HG02759 (cell line): ENCODE measurements at regions not wholly inside any gene's neighbourhood (a gene's known extent, or its start where the extent isn't known, plus 50 kb on each side); places are given as distances from the start of the nearest gene placed in this dataset.
"Not testable (repeated sequence)": the region's sequence is repeated elsewhere in the genome, so short reads cannot be mapped to it uniquely, and the experiment has no call there.

Experiments
- ATAC-seq: cut with Tn5 transposase; IDR thresholded peaks from one replicate; pipeline ENCODE4 v1.9.1; 2021; ENCODE audit warnings: mild to moderate bottlenecking, moderate library complexity; ENCODE audit not compliant: unreplicated experiment

DNA sequence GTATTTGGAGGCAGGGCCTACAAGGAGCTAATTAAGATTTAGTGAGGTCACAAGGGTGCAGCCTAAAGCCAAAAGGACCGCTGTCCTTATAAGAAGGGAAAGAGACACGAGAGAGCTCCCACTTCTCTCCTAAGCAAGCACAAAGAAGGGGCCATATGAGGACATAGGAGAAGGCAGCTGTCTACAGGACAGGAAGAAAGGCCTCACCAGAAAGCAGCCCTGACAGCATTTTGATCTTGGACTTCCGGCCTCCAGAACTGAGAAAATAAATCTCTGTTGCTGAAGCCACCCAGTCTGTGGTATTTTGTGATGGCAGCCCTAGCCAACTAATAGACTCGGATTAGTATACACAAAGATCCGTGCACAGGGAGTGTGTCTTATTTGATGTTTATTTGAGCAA is 139.7 kb downstream of the B3GNT2 start:
- ATAC-seq: no peak

DNA sequence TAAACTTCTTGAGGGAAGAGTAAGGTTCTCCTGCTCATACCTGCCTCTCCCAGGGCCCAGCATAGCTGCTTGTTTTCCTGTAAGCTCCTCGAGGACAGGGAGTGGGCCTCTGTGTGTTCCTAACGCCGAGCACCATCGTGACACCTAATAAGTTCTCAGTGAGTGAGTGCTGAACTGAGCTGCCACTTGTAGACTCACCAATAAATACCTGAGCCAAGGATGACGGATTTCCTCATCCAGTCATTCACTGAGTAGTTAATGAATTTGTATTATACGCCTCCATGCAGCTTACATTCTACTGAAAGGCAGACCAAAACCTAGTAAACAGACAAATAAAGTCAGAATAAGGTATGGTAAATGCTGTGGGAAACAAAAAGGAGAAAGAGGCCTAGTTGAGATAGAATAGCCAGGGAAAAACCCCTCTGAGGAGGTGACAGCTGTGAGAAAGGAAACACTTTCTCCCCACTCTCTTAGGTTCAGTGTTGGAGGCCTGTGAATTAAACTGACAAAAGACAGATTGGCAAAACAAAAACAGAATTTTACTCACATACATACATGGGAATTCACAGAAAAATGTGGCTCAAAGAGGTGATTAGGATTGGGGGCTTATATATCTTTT is 138.6 kb downstream of the B3GNT2 start:
- no peak for ATAC-seq

DNA sequence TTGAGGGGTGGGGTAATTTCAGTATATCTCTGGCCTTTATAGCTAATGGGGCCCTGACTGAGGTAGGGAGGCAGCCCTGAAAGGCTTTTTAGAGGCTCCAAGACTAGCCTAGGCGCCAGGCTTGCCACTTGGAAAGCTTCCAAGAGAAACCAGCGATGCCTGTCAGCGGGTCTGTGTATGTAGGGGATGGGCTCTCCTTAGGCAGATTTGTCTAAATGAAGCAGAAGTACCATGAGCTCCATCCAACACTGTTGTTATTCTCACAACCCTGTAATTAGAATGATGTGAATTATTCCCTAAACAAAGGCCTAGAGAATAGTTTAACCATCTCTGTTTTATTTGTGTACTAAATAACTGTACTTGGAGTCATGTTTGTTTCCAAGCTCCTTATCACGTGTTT is 138.1 kb downstream of the B3GNT2 start:
- ATAC-seq: no peak

DNA sequence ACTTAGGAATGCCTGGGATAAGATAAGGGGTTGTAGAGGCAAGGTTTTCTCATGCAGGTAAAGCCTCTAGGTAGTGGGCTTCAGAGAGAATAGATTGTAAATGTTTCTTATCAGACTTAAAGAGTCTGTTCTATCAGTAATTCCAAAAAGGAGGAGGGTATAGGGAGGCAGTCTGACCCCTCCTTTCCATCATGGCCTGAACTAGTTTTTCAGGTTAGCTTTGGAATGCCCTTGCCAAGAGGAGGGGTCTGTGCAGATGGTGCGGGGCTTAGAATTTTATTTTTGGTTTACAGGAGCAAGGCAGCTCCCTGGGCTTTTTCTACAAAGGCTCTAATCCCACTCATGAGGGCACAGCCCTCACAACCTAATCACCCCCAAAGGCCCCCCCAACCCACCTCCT is 135.0 kb downstream of the B3GNT2 start:
- ATAC-seq: no peak

DNA sequence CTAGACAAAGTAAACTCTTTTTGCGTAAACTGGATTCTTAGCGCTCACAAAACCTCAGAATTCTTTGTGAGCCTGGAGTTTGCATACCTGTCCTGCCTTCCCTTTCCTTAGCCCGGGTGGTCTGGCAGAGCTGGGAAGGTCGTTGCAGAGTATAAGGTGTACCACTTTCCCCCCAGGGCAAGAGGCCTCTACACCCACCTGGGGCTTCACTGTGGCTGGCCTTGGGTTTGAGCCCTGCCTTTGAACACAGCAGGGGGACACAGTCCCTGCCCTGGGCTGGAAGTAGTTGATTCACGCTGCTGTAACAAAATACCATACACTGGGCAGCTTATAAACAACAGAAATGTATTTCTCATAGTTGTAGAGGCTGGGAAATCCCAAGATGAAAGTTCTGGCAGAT is 133.9 kb downstream of the B3GNT2 start:
- no peak for ATAC-seq

DNA sequence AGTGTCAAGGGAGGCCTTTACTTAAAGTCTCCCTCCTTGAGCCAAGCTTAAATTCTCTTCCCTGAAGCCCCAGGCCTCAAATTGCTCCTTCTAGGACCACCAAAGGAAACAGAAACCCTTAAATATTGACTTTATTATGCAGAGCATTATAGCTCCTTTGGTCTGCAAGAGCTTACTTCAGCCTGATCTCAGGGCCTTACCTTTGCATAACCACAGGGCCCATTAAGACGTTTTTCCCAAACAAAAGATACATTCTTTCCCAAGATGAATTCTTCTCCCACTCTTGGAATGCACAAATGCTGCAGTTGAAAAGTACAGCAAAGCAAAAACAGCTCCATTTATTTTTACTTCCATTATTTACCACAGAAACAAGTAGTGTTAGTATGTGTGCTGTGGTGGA is 130.8 kb downstream of the B3GNT2 start:
- no peak for ATAC-seq

DNA sequence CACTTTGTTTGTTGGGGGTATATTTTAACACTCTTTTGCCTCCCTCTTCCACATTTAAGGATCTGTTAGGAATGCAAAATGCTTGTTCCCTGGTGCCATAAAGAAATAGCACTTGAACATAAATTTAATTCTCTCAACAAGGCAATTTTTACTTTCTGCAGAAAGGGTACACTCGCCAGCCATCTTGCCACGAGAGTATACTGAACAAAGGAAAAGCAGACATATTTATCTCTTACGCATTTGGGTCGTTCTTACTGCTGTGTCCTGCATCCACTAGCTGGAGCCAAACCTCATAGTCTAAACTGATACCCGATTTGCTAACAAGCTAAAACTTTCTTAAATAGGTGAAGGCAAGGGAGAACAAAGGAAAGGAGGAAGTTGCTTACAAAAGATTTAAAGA is 129.5 kb downstream of the B3GNT2 start:
- ATAC-seq: no peak

DNA sequence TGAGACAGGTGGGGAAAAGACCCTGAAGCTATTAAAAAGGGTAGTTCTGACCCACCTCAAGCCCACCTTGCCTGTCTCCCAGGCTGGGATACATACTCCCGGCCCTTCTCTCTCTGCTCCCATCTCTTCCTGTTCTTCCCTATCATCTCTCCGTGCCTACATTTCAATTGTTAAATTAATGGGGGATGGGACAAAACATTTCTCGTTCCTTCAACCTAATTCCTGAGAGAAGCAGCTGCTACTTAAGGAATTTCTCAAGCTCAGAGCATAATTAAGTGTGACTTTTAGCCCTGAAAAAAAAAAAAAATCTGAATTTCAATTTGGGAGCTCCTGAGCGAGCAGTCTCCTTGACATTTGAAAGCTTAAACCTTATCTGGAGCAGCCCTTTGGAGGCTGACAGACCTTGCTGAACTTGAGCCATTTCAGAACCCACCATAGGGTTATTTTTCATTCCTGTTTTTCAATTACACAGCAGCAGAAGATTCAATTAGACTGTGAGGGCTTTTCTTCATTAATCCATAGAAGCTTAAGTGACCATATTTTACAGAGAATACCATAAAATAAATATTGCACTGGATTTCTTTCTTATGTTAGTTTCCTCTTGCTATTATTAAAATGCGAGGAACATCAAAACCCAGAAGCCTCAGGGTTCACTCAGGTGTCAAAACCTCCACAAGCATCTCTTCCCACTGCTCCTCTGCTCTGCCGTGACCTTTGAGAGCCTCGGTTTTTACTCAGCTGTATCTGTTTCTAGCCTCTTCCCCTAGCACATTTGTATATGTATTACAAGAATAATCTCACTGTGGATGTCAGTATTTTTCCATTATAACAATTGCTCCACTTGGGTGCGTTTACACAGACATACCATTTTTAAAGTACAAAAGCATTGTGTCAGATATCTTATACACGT is 125.7 kb downstream of the B3GNT2 start:
- no peak for ATAC-seq

DNA sequence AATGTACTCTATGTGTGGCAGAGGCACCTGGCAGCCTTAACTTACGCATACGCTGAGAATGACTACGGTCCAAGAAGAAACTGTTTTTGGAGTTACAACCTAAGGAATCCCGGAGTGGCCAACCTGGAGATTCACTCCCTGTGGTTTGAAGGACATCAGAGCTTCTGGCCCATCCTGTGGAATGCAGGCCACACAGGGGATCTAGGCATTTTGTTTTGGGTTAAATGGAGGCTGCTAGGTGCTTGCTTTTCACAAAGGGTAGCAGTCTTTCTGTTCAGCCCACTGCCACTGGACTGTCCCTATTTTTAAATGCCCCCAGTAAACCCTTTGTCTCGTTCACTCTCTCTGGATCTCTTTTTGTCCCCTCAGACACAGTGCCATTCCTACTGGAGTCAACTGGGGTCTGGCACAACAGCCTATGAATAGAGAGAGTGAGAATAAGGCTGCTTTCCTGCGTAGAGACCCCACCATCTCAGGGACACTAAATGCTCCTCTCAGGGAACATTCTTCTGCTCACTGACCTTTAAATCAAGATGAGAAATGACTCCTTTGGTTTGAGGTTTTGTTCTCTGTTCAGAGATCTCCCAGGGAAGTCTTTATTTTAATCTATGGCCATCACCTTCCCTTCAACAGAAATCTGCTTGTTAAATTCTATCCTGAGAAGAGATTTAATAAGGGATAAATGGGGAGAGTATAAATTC is 124.9 kb downstream of the B3GNT2 start:
- ATAC-seq: no peak

DNA sequence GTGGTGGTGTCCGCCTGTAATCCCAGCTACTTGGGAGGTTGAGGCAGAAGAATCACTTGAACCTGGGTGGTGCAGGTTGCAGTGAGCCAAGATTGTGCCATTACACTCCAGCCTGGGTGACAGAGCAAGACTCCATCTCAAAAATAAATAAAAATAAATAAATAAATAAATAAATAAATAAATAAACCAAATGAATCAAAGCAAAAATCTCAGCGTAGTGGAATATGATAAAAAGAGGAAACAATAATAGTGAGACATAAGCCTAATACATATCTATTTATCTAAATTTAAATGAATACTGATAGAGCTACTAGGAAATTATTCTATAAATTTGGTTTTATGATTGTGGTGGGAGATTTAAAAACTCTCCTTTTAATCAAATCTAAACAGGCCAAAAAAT is 124.2 kb downstream of the B3GNT2 start:
- ATAC-seq: not testable (repeated sequence)

DNA sequence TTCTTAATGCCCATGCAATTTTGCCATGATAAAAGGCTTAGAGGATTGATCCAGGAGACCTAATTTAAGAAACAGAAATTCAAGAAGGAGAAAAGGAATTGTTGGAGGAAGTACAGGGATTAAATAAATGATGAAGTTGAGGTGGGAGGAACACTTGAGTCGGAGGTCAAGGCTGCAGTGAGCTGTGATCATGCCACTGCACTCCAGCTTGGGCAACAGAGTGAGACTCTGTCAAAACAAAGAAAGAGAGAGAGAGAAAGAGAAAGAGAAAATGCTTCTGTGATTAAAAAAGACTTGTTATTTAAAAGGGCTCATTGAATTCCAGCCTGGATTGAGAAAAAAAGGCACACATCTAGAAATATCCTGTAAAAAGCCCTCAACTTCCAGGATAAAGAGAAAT is 123.2 kb downstream of the B3GNT2 start:
- ATAC-seq: no peak

DNA sequence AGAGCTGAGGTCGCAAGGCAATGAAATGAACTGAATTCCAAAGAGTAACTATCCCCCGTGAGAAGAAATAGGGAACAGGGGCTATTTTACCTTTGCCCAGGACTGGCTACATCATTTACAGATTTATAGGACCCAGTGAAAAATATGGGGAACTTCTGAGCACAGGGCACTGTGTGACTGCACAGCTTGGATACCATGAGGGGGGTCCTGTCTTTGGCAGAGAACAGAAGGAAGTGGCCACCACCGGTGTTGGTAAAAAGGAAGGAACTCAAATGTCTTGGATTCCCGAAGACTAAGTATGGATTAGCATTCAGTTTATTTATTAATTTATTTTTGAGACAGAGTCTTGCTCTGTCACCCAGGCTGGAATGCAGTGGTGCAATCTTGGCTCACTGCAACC is 119.6 kb downstream of the B3GNT2 start:
- ATAC-seq: no peak

DNA sequence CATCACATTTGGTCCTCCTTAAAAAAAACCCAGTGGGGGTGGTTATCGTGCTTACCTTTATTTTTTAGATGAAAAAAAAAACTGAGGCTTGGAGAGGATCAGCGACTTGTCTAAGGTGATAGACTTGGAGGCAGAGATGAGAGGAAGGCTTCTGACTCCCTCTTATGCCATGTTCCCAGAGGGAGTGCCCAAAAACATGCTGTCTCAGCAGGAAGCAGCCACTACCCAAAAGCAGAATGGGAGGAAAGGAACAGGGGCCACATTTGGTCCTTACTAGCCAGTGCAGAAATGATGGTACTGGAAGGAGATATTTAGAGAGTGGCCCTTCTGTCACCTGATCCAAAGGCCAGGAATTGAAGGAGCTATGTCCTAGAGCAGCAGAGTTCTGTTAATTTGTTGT is 118.4 kb downstream of the B3GNT2 start:
- ATAC-seq: no peak

DNA sequence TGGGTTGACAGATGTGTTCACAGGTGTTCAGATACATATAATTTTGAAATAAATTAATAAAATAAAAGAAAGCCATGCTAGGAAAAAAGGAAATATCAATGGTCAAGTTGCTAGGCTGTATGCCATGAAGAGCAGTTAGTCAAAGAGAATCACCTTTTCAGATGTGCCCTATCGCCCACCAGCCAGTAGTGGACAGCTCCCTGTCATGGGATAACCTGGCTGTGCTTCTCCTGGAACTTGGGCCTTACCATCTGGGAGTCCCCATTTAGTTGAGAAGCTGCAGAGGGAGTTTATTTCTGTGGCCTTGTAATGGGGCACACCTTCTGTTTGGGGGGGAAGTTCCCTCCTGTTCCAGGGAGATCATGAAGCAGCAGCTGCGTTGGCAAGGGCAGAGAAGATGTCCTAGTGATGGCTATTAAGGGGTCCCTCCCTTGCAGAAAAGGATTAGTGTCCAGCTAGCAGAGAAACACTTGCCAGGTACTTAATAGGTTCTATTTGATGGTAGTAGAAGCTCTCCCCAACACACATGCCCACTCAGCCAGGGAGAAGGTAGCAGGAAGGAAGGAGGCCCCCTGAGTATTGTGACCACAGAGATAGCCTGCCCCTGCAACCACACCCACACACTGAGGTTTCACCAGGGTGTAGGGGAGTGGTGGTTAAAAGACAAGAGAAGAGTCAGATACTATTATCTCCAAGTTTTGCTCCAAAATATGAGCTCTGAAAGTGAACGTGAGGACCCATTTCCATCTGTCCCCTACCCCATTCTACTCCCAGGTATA is 117.7 kb downstream of the B3GNT2 start:
- peak; percentile 79 for ATAC-seq

DNA sequence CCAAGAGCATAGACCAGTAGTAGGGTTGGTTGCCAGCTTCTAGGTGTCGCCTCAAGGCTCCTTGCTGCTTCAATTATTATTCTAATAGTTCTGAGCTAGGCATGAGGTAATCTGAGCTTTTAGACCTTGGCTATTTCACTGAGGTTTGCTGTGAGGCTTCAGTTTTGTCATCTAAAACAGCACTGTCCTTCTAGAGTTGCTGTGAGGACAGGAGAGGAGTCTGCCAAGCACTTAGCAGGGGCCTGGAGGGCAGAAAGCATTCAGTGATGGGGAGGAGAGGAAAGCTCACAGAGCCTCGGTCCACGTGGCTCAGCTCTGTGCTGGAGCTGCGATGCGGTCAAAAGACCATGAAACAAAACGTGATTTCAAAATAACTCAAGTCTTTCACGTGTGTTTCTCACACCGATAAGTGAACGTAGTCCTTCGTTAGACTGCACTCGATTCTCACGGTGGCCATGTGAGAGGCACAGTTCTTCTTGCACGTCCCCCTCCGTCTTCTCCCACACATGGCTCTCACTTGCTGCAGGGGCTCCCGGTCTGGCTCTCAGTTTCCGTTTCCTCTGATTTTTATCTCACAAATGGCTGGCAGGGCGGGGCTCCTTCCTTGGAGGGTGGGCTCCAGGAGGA is 113.7 kb downstream of the B3GNT2 start:
- ATAC-seq: peak; percentile 61

DNA sequence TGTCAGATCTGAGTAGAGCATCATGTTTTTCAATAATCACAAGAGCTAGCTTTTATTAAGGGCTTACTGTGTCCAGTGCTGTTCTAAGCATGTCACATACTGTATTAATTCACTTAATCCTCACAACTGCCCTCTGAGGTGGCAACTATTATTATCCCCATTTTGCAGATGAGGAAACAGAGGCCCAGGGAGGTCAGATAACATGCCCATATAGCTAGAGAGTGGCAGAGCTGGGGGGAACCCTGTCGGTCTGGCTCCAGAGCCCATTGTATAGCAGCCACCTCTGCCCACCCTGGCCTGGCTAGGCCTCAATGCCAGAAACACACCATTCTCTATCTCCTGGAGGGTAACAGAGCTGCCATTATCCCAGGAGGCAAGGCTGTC is 113.2 kb downstream of the B3GNT2 start:
- no peak for ATAC-seq

DNA sequence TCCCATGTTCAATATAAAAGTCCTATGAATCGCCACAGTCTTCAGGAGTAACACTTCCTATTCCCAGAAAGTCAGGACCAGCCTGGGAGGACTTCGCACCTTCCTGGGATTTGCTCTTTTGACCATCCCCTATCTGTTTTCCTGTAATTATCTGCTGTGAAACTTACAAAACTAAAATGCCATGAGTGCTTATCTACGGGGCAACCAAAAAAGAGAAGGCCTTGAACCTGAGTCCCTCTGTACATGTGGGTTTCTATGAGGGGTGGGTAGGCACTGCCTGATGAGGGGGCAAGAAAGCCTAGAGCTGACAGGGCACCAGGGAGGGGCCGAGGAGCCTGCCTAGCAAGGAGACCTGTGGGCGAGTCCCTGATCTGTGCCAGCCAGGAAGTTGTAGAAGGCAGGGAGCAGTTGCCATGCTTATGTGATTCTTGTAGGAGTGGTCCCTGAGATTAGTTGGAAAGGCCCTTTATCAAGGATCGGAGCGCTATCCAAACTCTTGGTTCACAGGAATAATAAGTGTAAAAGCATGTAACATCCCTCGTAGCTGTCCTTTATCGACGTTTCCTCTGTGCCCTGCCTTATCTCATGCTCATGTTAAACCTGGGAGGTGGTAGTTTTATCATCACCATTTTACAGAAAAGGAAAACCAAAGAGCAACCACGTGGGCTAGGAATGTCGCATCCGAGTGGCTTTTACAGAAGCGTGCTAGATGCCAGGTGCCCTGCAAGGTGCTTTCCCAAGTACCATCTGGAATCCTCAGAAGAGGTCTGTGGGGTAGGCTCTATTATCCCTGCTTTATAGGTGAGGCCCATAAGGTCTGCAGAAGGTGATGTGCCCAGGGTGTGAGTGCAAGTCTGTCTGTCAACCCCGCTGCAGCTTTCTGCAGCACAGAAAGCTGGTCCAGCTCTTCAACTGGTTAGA is 111.8 kb downstream of the B3GNT2 start:
- no peak for ATAC-seq

DNA sequence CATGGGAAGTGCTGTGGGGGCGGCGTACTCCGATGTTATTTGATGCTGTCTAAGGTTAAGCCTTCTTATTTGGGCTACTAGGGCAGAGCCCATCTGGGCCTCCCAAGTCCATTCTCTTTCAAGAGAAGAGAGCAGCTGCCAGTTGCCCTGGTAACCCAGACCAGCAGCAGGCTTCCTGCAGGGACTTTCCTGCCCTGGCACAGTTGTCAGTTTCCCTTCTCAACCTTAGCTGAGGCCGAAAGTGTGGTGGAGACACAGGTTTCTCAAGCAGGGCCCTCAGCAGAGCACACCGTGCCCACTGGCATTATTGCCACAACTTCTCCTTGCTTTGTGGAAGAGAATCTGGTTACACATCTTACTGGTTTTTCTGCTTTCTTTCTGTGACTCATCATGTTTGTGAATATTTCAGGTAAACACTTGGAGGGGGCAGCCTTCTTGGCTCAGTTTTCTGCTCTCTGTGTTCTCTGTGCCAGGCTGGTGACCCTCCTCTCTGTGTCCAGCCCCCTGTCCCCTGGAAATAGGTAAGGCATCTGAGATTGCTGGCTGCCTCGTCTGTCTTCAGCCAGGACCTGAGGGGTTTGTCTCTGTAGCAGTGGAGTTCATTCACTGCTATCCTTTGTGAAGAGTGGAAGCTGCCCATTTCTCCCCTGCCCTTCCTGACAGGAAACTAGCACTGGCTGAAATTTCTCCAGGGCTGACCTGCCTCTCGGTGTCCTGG is 111.0 kb downstream of the B3GNT2 start:
- ATAC-seq: peak; percentile 48
